B cell (primary cell): ENCODE measurements at regions not wholly inside any gene's neighbourhood (a gene's known extent, or its start where the extent isn't known, plus 50 kb on each side); places are given as distances from the start of the nearest gene placed in this dataset.

Experiments used
- CTCF ChIP-seq: fragments of 200-600 bp; IDR thresholded peaks from one replicate; pipeline ENCODE4 v1.8.0; 2022; ENCODE audit warnings: antibody characterized with exemption, mild to moderate bottlenecking
- EZH2 ChIP-seq: IDR thresholded peaks from 2 replicates; pipeline ENCODE4 v1.6.1; 2012; ENCODE audit warnings: borderline replicate concordance, low read depth, mild to moderate bottlenecking, moderate library complexity, low read length; ENCODE audit not compliant: insufficient read depth, poor library complexity, severe bottlenecking

- TF ChIP-seq CTCF, result no peak
- no peak for TF ChIP-seq EZH2
Observed at GRCh38 chr5:155838394-155838793, 488.6 kb upstream of the SGCD start.
